RPMI7951 (cell line): ENCODE measurements at regions not wholly inside any gene's neighbourhood (a gene's known extent, or its start where the extent isn't known, plus 50 kb on each side); places are given as distances from the start of the nearest gene placed in this dataset.
"Not testable (repeated sequence)": the region's sequence is repeated elsewhere in the genome, so short reads cannot be mapped to it uniquely, and the experiment has no call there.

Experiments
- DNase-seq: peaks from one replicate; pipeline ENCODE4 v3.0.0-alpha.2; 2012; ENCODE audit warnings: low read depth

DNA sequence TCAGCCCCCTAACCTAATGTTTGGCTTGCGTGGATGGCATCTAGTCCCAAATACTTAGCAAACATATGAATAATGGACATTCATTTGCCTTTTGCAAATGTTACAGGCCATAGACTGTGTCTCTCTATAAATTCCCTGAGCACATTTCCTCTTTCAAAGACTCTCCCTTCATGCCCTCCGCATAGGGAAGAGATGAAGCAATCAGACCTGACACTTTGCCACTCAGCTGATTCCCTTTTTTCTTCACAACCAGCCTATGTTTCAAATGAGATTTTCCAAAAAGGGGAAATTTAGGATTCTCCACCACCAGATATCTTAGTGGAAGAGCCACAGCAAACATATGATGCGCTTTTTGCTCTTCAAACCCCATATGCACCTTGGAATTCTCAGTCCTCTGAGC lies 453.7 kb downstream of the STK39 start:
- DNase-seq, result no peak

DNA sequence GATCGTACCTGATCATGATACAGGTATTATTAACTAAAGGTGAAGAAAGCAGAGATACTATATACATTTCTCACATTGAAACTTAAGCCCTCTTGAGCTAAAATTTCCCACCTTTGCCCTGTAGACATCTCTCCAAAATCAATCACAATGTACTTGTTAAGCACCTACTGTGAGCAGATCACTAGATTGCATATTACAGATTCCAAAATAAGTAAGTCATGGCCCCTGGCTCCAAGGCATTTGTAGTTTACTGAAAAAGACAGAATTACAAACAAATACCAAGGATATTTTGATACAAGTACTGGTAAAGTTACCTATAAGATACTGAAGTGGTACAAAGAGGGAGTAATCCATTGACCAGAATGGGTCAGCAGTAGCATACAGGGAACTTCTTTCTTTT lies 455.3 kb downstream of the STK39 start:
- no peak for DNase-seq

DNA sequence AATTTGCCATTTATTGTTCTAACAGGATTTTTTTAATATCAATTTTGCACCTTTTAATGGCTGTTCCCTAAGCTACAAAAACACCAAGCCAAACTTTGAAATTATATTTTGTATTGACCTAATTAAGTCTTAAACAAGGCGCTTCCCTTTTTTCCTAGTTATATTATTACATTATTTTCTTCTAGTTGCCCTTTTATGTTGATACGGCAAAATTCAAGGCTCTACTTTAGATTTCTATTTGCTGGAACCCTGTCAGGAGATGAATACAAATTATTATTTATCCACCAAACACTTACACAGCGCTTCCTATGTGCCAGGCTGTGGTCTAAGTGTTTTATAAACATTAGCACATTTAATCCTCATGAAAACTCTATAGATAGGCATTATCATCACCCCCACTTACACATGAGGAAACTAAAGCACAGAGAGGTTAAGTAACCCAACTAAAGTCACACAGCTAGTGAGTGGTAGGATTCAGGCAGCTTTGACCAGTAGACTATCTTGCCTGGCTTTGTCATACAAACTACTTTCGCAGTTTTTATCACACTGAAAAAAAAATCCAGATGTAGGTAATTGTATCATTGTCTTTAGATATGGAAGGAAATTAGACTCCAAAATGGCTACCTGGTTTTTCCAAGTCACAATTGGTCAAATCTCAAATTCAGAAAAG lies 456.5 kb downstream of the STK39 start:
- DNase-seq, result no peak

DNA sequence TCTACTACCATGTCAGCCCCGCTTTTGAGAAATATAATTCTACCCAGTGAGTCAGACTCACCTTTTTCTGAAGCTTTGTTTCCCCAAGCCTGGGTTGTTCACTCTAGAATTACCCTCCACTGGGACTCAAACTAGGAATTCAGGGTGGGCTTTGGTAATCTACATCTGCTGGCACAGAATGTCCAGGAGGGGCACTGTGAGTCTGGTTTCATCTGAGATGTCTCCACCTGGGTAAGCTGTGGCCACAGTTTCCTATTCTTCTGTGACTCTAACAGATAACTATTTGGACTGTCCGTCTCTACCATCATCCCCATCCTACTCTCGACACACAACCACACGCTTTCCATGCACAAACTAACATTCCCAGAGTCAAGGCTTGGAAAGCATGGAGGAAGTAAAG lies 457.2 kb downstream of the STK39 start:
- no peak for DNase-seq

DNA sequence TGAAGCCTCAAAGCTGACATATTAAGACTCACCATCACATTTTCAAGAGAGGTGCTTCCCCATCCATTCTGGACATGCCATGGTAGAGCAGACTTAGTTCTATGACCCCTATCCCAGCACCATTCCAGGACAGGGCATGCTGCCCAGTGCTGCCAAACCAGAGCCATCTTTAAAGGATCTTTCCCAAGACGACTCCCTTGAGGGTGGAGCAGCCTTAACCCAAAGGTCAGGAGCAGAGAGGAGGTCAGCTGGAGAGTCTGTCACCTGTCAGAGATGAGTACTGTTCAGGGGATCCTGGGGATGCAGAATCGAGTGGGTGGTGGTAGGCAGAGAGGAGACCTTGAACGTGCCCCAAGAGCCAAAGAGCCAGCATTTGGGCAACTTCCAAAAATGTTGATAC lies 459.8 kb downstream of the STK39 start:
- no peak for DNase-seq

DNA sequence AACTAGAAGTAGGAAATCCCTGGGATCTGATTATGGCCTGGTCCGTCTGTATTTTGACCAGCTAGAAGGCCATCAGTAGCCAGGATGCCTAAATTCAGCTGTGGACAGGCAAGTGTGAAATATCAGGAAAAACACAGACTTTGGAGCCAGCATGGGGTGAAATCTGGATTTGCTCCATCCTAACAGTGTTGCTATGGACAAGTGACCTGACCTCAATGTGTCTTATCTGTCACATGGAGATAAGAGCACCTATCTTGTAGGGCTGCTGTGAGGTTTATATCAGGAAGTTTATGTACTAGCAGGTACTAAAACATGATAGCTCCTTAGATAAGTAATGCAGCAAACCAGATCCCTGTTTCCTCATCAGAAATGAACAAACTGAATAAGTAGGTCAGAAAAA lies 460.4 kb downstream of the STK39 start:
- no peak for DNase-seq

DNA sequence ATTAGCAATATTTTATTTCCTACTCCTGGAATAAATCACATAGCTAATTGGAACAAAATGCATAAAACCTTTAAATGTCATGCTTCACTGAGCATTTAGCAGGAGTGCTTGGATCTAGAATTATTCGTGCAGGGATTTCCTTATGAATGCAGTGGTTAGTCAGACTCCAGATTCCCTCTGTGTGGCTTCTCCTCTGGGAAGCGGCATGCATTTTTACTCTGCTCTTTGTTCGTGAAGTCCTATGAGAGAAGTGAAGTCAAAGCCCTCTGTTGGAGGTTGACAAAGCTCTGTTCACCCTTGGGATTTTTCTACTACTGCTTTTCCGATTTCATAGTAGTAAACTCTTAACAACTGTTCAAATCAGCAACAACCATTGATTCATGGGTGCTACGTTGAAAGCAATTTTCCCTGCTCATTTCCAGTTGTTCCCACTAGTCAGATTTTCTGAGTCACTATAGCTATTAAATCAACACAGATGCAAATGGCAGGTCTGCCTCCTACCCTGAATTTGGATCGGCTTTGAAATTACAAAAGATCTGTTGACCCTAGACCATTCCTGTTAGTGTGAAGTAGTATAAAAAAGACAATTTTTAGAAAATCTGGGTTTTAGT lies 461.7 kb downstream of the STK39 start:
- no peak for DNase-seq

DNA sequence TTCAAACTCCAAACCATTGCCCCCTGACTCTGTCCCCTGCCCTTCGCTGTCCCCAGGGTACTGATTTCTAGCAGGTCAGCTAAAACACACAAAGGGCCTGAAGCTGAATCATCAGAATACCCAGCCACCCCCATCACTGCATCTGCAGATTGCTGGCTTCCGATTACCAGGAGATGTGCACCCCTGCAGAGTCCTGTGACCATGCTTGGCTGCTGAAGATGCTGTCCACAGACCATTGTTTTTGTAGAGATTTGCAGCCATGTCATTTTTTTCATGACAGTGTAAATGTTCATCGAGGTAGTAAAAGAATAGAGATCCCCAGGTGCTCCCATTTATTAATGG lies 463.3 kb downstream of the STK39 start:
- DNase-seq, result peak; percentile 19

DNA sequence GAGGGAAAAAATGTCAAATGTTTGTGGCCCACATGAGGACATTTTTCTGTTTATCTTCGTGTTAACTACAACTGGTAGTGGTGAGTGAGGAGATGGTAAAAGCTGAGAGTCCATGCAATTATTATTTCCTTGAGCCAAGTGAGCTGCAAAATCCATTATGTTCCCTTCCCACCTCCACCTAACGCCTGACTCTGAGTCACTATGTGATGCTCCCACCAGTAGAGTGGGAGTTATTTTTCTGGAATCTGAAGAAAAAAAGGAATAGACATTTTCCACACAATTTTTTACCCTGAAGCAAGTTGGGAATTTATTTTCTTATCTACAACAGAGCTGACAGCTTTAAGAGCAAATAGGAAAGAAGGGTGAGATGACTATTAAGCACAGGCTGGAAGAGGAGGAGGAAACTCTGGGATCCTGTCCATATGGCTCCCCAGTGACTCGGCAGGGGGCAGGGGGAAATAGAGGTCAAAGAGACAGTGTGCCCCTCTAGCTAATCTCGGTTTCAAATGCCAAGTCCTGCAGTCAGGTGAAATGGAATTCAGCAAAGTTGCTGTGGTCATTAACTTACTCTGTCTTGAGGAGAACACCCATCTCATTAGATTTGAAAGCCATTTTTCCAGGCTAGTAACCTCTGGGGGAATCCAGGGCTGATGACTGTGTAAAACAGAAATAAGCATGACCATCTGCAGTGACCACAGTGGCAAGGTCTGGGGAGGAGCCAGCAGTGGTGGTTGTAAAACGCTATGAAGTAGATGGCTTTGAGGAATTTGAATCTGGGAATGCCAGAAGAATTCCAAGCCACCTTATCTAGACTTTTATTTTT lies 463.9 kb downstream of the STK39 start:
- DNase-seq, result peak; percentile 49

DNA sequence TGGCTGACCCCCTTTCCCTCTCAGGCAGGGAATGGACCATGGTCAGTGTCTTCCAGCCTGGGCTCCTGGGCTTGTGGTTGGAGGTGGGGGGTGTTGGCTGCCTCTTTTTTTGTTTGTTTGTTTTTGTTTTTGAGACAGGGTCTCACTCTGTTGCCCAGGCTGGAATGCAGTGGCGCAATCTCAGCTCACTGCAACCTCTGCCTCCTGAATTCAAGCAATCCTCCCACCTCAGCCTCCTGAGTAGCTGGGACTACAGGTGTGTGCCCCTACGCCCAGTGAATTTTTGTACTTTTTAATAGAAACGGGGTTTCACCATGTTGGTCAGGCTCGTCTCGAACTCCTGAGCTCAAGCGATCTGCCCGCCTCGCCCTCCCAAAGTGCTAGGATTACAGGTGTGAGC lies 465.8 kb downstream of the STK39 start:
- DNase-seq, result not testable (repeated sequence)

DNA sequence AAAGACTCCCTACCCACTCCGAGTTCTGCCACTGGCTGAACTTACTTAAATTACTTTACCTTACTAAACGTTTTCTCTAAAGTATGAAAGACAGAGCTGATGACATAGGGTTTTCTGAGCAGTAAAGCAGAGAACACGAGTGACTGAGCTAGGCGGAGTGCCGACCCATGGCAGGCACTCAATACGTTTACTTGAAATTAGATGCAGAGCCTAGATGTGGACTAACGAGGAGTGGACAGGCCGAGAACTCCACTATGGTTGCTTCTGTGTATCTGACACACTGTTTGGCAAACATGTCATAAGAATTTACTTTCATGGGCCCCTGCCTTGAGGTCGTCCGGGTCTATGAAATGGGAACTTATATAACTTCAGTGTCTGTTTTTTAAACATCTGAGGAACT lies 471.0 kb downstream of the STK39 start:
- DNase-seq, result no peak

DNA sequence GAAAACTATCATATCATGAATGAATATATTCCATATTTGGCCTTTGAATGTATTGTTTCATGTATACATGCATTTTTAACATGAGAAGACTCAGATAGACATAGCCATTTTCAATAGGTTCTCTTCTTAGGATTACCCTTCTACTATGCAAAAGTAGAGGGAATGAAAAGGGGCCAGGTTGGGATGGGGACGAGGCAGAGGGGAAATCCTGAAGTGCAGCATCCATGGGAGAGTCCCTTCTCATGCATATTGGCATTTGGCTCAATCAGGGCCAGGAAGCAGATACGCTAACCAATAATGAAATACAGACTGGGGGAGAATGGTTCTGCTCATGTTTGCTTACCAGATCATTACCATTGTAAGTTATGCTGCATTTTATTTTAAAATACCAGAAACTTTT lies 475.8 kb downstream of the STK39 start:
- DNase-seq, result no peak

DNA sequence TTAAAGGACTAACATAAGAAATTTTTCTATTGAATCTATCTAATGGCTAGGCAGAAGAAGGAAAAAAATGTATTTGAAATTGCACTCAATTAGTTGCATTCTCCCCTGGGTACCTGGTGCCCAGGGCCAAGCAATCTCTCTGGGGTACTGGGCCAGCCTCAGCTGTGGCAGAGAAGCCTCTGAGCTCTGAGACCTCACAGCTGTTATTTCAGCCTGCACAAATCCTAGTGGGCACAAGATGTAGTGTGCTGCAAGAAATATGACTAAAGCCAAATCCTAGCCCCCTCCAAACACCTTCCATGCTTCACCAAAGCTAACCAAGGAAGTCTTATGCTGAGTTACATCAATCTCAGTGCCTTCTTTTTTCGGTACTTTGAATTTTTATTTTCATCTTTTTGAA lies 478.4 kb downstream of the STK39 start:
- no peak for DNase-seq

DNA sequence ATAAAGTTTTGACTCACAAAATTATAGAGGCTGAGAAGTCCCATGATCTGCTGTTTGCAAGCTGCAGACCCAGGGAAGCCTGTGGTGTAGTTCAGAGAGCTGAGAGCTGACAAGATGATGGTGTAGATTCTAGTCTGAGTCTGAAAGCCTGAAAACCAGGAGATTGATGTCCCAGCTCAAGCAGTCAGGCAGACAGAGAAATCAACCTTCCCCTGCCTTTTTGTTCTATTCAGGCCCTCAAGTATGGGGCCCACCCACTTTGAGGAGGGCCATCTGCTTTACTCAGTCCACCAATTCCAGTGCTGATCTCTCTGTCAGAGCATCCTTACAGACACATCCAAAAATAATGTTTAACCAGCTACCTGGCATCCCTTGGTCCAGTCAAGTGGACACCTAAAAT lies 479.6 kb downstream of the STK39 start:
- no peak for DNase-seq

DNA sequence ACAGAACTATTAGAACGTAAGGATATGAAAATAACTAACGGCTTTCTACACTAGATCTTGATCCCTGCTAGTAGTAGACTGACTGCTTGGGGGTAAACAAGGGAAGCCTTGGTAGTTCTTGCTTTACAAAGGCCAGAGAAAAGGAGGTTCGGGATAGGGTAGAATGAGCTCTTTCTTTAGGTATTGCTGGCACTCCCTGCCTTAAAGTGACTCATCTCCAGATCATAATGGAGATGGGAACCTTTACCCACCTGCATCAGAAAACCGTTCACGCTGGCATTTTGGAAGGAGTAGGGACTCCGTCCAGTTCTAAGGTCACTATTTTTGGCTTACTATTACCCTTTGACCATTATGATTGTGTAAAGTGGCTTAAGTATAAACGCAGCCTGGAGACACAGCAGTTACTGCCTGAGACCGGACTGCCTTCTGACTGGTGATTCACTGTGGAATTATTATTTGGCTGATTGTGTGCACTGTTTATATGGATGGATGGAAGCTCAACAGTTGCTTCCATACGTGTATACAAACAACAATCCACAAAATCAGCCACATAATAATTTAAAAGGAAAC lies 482.5 kb downstream of the STK39 start:
- no peak for DNase-seq

DNA sequence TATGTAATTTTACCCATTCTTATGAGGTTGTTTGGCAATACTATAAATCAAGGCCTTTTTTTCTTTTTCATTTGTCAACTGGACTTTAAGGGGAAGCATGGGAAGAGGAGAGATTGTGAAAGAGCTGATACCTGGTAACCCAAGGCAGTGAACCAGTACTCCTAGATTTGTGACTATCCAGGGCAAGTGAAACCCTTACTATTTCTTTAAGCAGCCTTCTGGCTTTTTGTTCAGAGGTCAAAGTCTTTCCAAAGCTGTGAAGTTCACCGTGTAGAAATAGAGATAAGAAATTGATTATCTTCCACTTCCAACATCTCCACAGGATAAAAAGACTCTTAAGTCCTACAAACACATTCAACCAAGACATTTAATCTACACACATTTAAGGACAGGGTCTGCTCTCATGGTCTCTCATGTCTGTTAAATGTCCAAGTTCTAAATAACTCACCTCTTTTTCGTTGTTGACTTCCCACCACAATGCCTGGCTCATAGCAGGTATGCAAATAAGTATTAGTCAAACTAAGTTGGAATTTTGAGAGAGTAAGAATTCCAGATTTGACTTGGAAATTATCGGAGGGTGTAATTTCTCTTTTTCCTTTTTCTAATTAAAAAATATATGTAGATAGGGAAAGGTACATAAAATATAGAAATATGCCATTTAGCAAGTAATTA lies 485.8 kb downstream of the STK39 start:
- DNase-seq, result no peak

DNA sequence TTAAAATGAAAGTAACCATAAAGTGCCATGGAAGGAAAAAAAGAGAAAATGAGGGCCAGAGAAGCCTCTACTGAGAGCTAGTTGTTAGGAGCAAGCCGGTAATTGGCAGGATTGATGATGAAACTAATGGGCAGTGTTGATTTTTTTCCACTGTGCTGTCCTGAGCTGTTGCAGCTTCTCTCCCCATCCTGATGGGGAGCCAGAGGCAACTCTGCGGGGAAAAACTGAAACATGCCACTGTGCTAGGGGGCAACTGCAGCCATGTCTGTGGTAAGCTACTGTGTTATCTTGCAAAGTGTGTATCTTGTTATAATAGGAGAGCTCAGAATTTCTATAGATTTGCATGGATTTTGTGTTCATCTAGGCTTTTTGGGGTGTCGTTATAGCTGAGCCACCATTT lies 487.9 kb downstream of the STK39 start:
- no peak for DNase-seq

DNA sequence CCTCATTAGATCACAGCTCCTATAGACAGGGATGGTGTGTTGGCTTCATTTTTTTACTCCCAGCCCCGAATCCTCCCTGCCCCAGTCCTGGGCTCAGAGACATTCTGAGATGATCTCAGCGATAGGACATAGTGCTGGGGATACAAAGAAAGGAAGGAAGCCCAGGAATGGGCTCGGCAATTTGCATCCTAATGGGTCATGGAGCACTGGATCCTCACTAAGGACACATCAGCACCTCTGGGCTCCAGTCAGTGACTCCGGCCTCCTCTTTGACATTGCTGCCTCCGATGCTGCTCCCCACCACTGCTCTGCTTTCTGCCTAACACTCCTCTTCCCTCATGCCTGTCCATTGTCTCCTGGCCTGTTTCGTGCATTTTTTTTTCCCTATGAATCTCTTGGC lies 489.1 kb downstream of the STK39 start:
- DNase-seq, result no peak

DNA sequence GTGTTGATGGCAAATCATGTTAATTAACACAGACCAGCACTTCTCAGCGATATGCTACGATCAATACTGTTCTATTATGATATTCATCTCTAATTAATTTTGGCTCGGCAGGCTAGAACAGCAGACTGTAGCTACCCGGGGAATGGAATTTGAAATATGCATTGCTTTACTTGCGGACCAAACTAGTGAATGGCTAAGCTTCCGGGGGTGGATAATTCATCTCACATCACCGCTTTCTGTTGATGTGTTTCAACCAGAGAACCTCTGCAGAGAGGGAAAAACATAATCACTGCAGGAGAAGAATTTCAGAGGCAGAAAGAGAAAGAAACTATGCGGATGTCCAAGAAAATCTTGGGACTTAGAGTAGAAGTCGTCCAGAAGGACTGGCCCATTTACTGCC lies 490.9 kb downstream of the STK39 start:
- no peak for DNase-seq

DNA sequence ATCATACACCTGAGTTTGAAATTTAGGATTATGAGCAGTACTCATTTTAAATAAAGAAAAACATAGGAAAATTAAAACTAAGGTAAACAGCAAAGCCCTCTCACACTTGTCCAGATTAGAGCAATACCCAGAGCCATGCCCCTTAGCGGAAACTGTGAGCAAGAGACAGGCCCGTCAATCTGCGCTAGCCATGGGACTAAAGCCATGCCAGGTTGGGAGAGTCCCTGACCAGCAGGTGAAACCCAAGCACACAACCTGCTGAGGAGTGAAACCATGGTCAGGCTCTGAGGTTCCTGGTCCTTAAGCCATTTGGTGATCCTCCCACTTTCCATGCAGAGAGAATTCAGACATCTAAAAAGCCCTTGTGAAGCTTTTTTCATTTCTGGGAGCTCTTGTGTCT lies 494.3 kb downstream of the STK39 start:
- no peak for DNase-seq

DNA sequence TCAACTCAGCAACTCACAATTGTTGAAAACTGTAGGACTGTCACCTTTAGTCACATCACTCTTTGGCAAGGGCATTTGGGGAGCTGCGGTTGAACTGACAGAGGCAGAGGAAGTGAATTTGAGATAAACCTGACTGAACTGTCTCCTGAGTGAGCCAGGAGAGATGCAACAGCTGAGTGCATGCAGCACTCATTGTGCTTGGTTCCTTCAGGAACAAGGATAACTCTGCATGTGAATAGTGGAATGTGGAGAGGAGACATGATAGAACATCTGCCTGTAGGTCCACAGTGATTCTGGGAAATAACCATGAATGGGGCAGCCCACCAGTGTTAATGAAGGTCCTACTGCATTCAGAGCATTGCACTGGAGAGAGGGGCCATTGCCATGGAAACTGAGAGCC lies 494.7 kb downstream of the STK39 start:
- no peak for DNase-seq

DNA sequence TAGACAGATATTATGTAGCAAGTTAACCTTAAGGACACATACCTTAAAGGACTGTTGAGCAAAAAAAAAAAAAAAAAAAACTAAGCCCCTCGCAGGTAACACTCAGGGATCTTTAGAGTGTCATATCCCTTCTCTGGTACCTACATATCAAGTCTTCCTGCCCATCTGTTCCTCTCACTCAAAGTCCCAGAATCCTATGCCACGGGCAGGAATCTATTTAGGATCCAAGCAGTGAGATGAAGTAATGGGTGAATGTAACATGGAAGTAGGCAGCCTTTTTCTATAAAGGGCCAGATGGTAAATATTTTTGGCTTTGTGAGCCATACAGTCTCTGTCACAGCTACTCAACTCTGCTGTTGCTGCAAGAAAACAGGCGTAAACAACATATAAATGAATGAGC lies 496.7 kb downstream of the STK39 start:
- no peak for DNase-seq
